RWPE2 (cell line): ENCODE measurements at regions not wholly inside any gene's neighbourhood (a gene's known extent, or its start where the extent isn't known, plus 50 kb on each side); places are given as distances from the start of the nearest gene placed in this dataset.
"Not testable (repeated sequence)": the region's sequence is repeated elsewhere in the genome, so short reads cannot be mapped to it uniquely, and the experiment has no call there.

Experiments used
- ATAC-seq: fragments of 200-7000 bp; cut with Tn5 transposase; 3 replicates; pipeline ENCODE4 v1.9.1; 2021; ENCODE audit warnings: low read depth
- DNase-seq: peaks from one replicate; pipeline ENCODE4 v3.0.0-alpha.2; 2020; ENCODE audit warnings: low spot score
- H3K27ac ChIP-seq: fragments of 450-650 bp; 2 replicates; pipeline ENCODE4 v1.5.1; 2017; ENCODE audit warnings: mild to moderate bottlenecking; ENCODE audit not compliant: poor library complexity, severe bottlenecking
- H3K27me3 ChIP-seq: fragments of 250-450 bp; sonication (Bioruptor Pico); 2 replicates; pipeline ENCODE4 v1.5.1; 2021; ENCODE audit warnings: mild to moderate bottlenecking, moderate library complexity; ENCODE audit not compliant: insufficient read depth, poor library complexity, severe bottlenecking
- H3K36me3 ChIP-seq: fragments of 250-450 bp; sonication (Bioruptor Pico); 2 replicates; pipeline ENCODE4 v1.5.1; 2020; ENCODE audit warnings: low read depth, mild to moderate bottlenecking, moderate library complexity
- H3K4me1 ChIP-seq: fragments of 250-450 bp; sonication (Bioruptor Pico); 2 replicates; pipeline ENCODE4 v1.5.1; 2021; ENCODE audit warnings: mild to moderate bottlenecking, moderate library complexity; ENCODE audit not compliant: insufficient read depth, poor library complexity, severe bottlenecking
- H3K4me3 ChIP-seq: fragments of 250-450 bp; sonication (Bioruptor Pico); 2 replicates; pipeline ENCODE4 v1.5.1; 2021; ENCODE audit warnings: mild to moderate bottlenecking, moderate library complexity; ENCODE audit not compliant: severe bottlenecking
- H3K9me3 ChIP-seq: fragments of 250-450 bp; sonication (Bioruptor Pico); 2 replicates; pipeline ENCODE4 v1.5.1; 2021; ENCODE audit warnings: mild to moderate bottlenecking, moderate library complexity; ENCODE audit not compliant: severe bottlenecking
- CTCF ChIP-seq: fragments of 450-650 bp; IDR thresholded peaks from one replicate; pipeline ENCODE4 v1.5.1; 2017; ENCODE audit warnings: mild to moderate bottlenecking, moderate library complexity; ENCODE audit not compliant: poor library complexity, severe bottlenecking

GRCh38 chr4:186368281-186368680, 102.3 kb downstream of the F11 start:
- Histone ChIP-seq H3K36me3 (no peaks in the 10 kb centered on the region), H3K27me3 (no peaks in the 10 kb centered on the region), H3K27ac (no peak overlapping the region), H3K4me3 (no peak overlapping the region), H3K4me1 (peaks cover 11% of the 10 kb centered on the region), H3K9me3 (no peaks in the 10 kb centered on the region)
- ATAC-seq = peak; percentile 84
- TF ChIP-seq CTCF = no peak
- no peak for DNase-seq

- no peak for ATAC-seq
- Histone ChIP-seq H3K4me3 (no peak overlapping the region), H3K9me3 (no peaks in the 10 kb centered on the region), H3K27me3 (no peaks in the 10 kb centered on the region), H3K36me3 (no peaks in the 10 kb centered on the region), H3K4me1 (peaks cover 11% of the 10 kb centered on the region), H3K27ac (no peak overlapping the region)
- DNase-seq = no peak
- TF ChIP-seq CTCF = no peak
These were observed 100.3 kb downstream of the F11 start for GRCh38 chr4:186366326-186366725.

- not testable (repeated sequence) for H3K36me3 ChIP-seq, H3K4me1 ChIP-seq, H3K9me3 ChIP-seq, H3K27me3 ChIP-seq, H3K4me3 ChIP-seq, H3K27ac ChIP-seq, ATAC-seq, DNase-seq
These were observed 97.0 kb downstream of the F11 start for GRCh38 chr4:186363038-186363437.

GRCh38 chr4:186360551-186360950, 94.6 kb downstream of the F11 start:
- TF ChIP-seq CTCF = no peak
- Histone ChIP-seq H3K27me3 (no peaks in the 10 kb centered on the region), H3K9me3 (no peaks in the 10 kb centered on the region), H3K4me3 (no peak overlapping the region), H3K36me3 (no peaks in the 10 kb centered on the region), H3K27ac (no peak overlapping the region), H3K4me1 (no peaks in the 10 kb centered on the region)
- ATAC-seq (no peak), DNase-seq (no peak)

- H3K27ac ChIP-seq = no peak overlapping the region
- ATAC-seq (no peak), DNase-seq (no peak)
- no peak overlapping the region for H3K4me3 ChIP-seq
- no peaks in the 10 kb centered on the region for H3K4me1 ChIP-seq
- no peaks in the 10 kb centered on the region for H3K27me3 ChIP-seq
- no peaks in the 10 kb centered on the region for H3K36me3 ChIP-seq
- H3K9me3 ChIP-seq = no peaks in the 10 kb centered on the region
- TF ChIP-seq CTCF = no peak
These were observed 85.7 kb downstream of the F11 start for GRCh38 chr4:186351668-186352194.
